ENCODE measurements at regions not wholly inside any gene's neighbourhood (a gene's known extent, or its start where the extent isn't known, plus 50 kb on each side); places are given as distances from the start of the nearest gene placed in this dataset.

DNA sequence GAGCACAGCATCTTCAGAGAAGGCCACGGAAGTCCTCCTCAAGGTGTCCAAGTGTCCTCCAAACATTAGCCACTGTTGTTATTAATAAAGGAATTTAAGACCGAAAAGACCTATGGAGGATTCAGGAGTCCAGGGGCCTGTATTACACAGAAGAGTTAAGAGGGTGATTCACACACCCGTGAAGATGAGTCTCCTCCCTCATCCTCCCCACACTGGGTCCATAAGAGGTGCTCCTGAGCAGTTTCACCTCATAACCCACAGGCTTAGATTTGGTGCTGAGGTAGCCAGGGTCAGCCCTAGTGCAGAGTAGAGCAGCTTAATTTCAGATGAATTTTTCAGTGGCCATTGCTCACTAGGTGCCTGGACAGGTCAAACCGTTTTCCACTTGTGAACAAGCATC, 65.3 kb downstream of the PRR18 start:
- Histone ChIP-seq H3K4me2 (no peak overlapping the region), H3K4me3 (no peak overlapping the region), H2AFZ (no peak overlapping the region), H3K36me3 (replicated peaks; ENCODE audit: insufficient read depth, low read depth) (no peaks in the 10 kb centered on the region), H3K27me3 (peaks cover 36% of the 10 kb centered on the region), H4K20me1 (ENCODE audit: insufficient read depth, poor library complexity, severe bottlenecking) (no peaks in the 10 kb centered on the region), H3K79me2 (no peaks in the 10 kb centered on the region), H3K9me2 (replicated peaks; ENCODE audit: insufficient read depth) (no peaks in the 10 kb centered on the region), H3K4me1 (ENCODE audit: insufficient read depth) (no peaks in the 10 kb centered on the region), H3K27ac (no peak overlapping the region), H3K9me3 (ENCODE audit: low read depth) (no peaks in the 10 kb centered on the region)
- TF ChIP-seq EZH2 (IDR thresholded peaks at IDR 0.05; ENCODE audit: borderline replicate concordance), result no peak
- TF ChIP-seq EZH2phosphoT487 (IDR thresholded peaks at IDR 0.05; ENCODE audit: low read depth, severe bottlenecking, unreplicated experiment), result no peak
- TF ChIP-seq, protein P1, sequence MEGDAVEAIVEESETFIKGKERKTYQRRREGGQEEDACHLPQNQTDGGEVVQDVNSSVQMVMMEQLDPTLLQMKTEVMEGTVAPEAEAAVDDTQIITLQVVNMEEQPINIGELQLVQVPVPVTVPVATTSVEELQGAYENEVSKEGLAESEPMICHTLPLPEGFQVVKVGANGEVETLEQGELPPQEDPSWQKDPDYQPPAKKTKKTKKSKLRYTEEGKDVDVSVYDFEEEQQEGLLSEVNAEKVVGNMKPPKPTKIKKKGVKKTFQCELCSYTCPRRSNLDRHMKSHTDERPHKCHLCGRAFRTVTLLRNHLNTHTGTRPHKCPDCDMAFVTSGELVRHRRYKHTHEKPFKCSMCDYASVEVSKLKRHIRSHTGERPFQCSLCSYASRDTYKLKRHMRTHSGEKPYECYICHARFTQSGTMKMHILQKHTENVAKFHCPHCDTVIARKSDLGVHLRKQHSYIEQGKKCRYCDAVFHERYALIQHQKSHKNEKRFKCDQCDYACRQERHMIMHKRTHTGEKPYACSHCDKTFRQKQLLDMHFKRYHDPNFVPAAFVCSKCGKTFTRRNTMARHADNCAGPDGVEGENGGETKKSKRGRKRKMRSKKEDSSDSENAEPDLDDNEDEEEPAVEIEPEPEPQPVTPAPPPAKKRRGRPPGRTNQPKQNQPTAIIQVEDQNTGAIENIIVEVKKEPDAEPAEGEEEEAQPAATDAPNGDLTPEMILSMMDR (IDR thresholded peaks at IDR 0.05; ENCODE audit: poor library complexity), result no peak
- WGBS (ENCODE audit: low lambda C conversion rate, missing lambda C conversion rate), result 82% methylated on average over 4 of the region's 4 CpGs
- no peak for DNase-seq (ENCODE audit: low spot score)

DNA sequence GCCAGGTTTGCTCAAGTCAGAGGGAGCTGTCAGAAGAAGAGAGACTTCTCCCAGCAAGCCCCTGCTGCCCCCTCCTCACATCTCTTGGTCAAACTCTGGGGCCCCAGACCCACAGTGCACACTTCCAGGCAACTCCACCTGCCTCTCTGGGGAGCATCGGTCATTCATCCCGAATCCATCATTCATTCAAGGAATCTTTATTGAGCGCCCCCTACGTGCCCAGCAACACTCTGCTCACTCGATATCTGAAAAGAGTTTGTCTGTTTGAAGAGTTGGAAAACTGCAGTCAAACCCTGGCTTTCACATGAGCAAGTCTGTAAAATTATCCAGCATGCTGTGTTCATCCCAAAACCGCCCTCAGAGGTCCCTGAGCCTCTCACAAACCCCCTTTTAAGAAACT, 66.2 kb downstream of the PRR18 start:
- TF ChIP-seq, protein P1 (IDR thresholded peaks at IDR 0.05; ENCODE audit: poor library complexity), result no peak
- H3K4me1 ChIP-seq (ENCODE audit: insufficient read depth), result no peaks in the 10 kb centered on the region
- no peak overlapping the region for H2AFZ ChIP-seq
- no peak overlapping the region for H3K4me2 ChIP-seq
- peaks cover 39% of the 10 kb centered on the region for H3K27me3 ChIP-seq
- no peaks in the 10 kb centered on the region for H3K79me2 ChIP-seq
- H3K36me3 ChIP-seq (replicated peaks; ENCODE audit: insufficient read depth, low read depth), result no peaks in the 10 kb centered on the region
- WGBS (ENCODE audit: low lambda C conversion rate, missing lambda C conversion rate), result 80% methylated on average over 6 of the region's 6 CpGs
- no peaks in the 10 kb centered on the region for H4K20me1 ChIP-seq (ENCODE audit: insufficient read depth, poor library complexity, severe bottlenecking)
- H3K9me3 ChIP-seq (ENCODE audit: low read depth), result no peaks in the 10 kb centered on the region
- no peak overlapping the region for H3K4me3 ChIP-seq
- H3K27ac ChIP-seq, result no peak overlapping the region
- DNase-seq (ENCODE audit: low spot score), result no peak
- H3K9me2 ChIP-seq (replicated peaks; ENCODE audit: insufficient read depth), result no peaks in the 10 kb centered on the region

DNA sequence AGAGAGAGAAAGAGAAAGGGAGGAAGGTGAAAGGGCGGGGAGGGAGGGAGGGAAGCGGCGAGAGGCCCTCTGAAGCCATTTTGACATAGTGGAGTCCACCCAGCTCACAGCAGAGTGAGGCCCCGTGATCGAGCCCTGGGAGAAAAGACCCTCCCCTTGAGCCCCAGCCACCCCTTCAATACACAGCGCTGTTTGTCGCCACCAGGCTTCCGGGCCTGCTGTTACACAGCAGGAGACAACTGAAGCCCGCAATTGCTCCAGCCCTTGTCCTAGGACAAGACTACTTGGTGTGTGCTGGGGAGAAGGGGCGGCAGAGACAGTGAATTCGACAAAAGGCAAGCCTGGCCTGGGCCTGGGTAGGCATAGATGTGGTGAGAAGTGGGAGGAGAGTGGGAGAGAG, 67.3 kb downstream of the PRR18 start:
- no peak for DNase-seq (ENCODE audit: low spot score)
- Histone ChIP-seq H3K4me2 (no peak overlapping the region), H3K4me1 (ENCODE audit: insufficient read depth) (no peaks in the 10 kb centered on the region), H2AFZ (no peak overlapping the region), H3K27me3 (peaks cover 35% of the 10 kb centered on the region), H3K27ac (no peak overlapping the region), H3K79me2 (no peaks in the 10 kb centered on the region), H3K9me3 (ENCODE audit: low read depth) (no peaks in the 10 kb centered on the region), H3K9me2 (replicated peaks; ENCODE audit: insufficient read depth) (no peaks in the 10 kb centered on the region), H3K36me3 (replicated peaks; ENCODE audit: insufficient read depth, low read depth) (no peaks in the 10 kb centered on the region), H3K4me3 (no peak overlapping the region), H4K20me1 (ENCODE audit: insufficient read depth, poor library complexity, severe bottlenecking) (no peaks in the 10 kb centered on the region)
- TF ChIP-seq, protein P1 (IDR thresholded peaks at IDR 0.05; ENCODE audit: poor library complexity), result no peak
- TF ChIP-seq EZH2 (IDR thresholded peaks at IDR 0.05; ENCODE audit: borderline replicate concordance) (no peak), EZH2phosphoT487 (IDR thresholded peaks at IDR 0.05; ENCODE audit: low read depth, severe bottlenecking, unreplicated experiment) (no peak)
- 57% methylated on average over 7 of the region's 11 CpGs for WGBS (ENCODE audit: low lambda C conversion rate, missing lambda C conversion rate)

DNA sequence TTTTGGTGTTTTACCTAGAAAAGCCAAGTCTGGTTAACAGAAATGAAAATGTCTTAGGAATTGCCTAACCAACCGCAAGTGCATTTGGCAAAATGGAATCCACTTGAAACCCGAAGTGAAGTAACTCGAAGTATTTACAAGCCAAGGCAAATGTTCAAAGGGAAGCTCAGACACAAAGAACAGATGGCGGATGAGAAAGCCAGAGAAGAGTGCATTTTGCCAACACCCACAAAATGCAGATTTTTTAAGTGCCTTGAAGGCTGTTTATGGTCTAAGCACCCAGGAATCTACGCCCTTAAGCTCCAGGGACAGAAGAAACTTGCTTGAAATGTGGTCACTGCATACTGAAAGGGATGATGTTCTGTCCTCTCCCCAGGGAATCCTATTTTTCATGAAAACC, 70.0 kb upstream of the TBXT start:
- no peak overlapping the region for H2AFZ ChIP-seq
- H3K27ac ChIP-seq, result no peak overlapping the region
- TF ChIP-seq, protein P1 (IDR thresholded peaks at IDR 0.05; ENCODE audit: poor library complexity), result no peak
- no peak for TF ChIP-seq EZH2phosphoT487 (IDR thresholded peaks at IDR 0.05; ENCODE audit: low read depth, severe bottlenecking, unreplicated experiment)
- no peak for TF ChIP-seq EZH2 (IDR thresholded peaks at IDR 0.05; ENCODE audit: borderline replicate concordance)
- WGBS (ENCODE audit: low lambda C conversion rate, missing lambda C conversion rate), result 69% methylated on average over 5 of the region's 5 CpGs
- no peaks in the 10 kb centered on the region for H3K9me2 ChIP-seq (replicated peaks; ENCODE audit: insufficient read depth)
- no peak overlapping the region for H3K4me3 ChIP-seq
- DNase-seq (ENCODE audit: low spot score), result no peak
- no peaks in the 10 kb centered on the region for H3K36me3 ChIP-seq (replicated peaks; ENCODE audit: insufficient read depth, low read depth)
- H3K4me1 ChIP-seq (ENCODE audit: insufficient read depth), result no peaks in the 10 kb centered on the region
- H3K27me3 ChIP-seq, result peaks cover 29% of the 10 kb centered on the region
- H3K79me2 ChIP-seq, result no peaks in the 10 kb centered on the region
- no peaks in the 10 kb centered on the region for H4K20me1 ChIP-seq (ENCODE audit: insufficient read depth, poor library complexity, severe bottlenecking)
- H3K4me2 ChIP-seq, result no peak overlapping the region
- no peaks in the 10 kb centered on the region for H3K9me3 ChIP-seq (ENCODE audit: low read depth)
